H1 (cell line): ENCODE measurements at regions not wholly inside any gene's neighbourhood (a gene's known extent, or its start where the extent isn't known, plus 50 kb on each side); places are given as distances from the start of the nearest gene placed in this dataset.

Experiments
- CTCF ChIA-PET: fragments of 300-600 bp; sonication (Branson Sonifier 250); formaldehyde crosslinking; loops from one replicate; lab custom pipeline; 2021; ENCODE audit not compliant: partially characterized antibody; lab: Charles Lee
- POLR2A ChIA-PET: fragments of 300-600 bp; sonication (Branson Sonifier 250); formaldehyde crosslinking; loops from one replicate; lab custom pipeline; 2021; ENCODE audit warnings: inconsistent platforms; ENCODE audit not compliant: partially characterized antibody; lab: Charles Lee
- DNase-seq, 2 experiments: peaks; one replicate each; pipeline versions ENCODE4 v3.0.0 to v3.0.0-alpha.2; 2010 to 2022; ENCODE audit warnings: low spot score in 2 of 2, low read depth in 1 of 2, mixed read lengths in 1 of 2
- FAIRE-seq: peaks from 2 replicates; lab custom pipeline; 2011; peaks lifted over from hg19 to GRCh38; lab: Jason Lieb, UNC
- H2AFZ ChIP-seq: 2 replicates; pipeline ENCODE4 v1.8.1; 2012; ENCODE audit warnings: low read length, inconsistent platforms
- H2AK5ac ChIP-seq: 2 replicates; pipeline ENCODE4 v1.6.1; 2013; ENCODE audit warnings: low read depth, low read length
- H2BK120ac ChIP-seq: replicated peaks from 2 replicates; pipeline ENCODE3; 2013; ENCODE audit warnings: low read depth, low read length, inconsistent platforms
- H2BK12ac ChIP-seq: 2 replicates; pipeline ENCODE4 v1.6.1; 2013; ENCODE audit warnings: low read depth, low read length
- H2BK15ac ChIP-seq: 2 replicates; pipeline ENCODE4 v1.6.1; 2013; ENCODE audit warnings: low read length
- H2BK20ac ChIP-seq: 2 replicates; pipeline ENCODE4 v1.6.1; 2013; ENCODE audit warnings: low read length
- H2BK5ac ChIP-seq: 2 replicates; pipeline ENCODE4 v1.6.1; 2013; ENCODE audit warnings: low read depth, low read length
- H3K14ac ChIP-seq: 2 replicates; pipeline ENCODE4 v1.6.1; 2013; ENCODE audit warnings: inconsistent platforms; ENCODE audit not compliant: insufficient read length
- H3K18ac ChIP-seq: 2 replicates; pipeline ENCODE4 v1.6.1; 2013; ENCODE audit warnings: low read length; ENCODE audit errors: extremely low read depth
- H3K23ac ChIP-seq: 2 replicates; pipeline ENCODE4 v1.6.1; 2013; ENCODE audit warnings: inconsistent platforms; ENCODE audit not compliant: insufficient read length
- H3K23me2 ChIP-seq: 2 replicates; pipeline ENCODE4 v1.6.1; 2013; ENCODE audit warnings: low read depth, low read length
- H3K27ac ChIP-seq: 2 replicates; pipeline ENCODE4 v1.6.1; 2011; ENCODE audit warnings: low read depth, low read length, inconsistent platforms
- H3K27me3 ChIP-seq, 4 experiments: replicated peaks in 1 of 4; 1 replicate in 1 of 4; 2 replicates in 3 of 4; pipeline versions ENCODE4 v1.6.1 to v1.8.1; 2011 to 2013; ENCODE audit warnings: low read length in 3 of 4, mild to moderate bottlenecking in 3 of 4, inconsistent platforms in 2 of 4, mixed read lengths in 2 of 4, moderate library complexity in 1 of 4; ENCODE audit not compliant: control insufficient read depth in 3 of 4, insufficient read depth in 3 of 4; ENCODE audit errors: extremely low read depth in 1 of 4
- H3K36me3 ChIP-seq, 4 experiments: 2 replicates each; pipeline versions ENCODE4 v1.6.1 to v1.8.1; 2011 to 2013; ENCODE audit warnings: mild to moderate bottlenecking in 4 of 4, low read length in 3 of 4, moderate library complexity in 2 of 4, control low read depth in 1 of 4, inconsistent platforms in 1 of 4; ENCODE audit not compliant: insufficient read depth in 4 of 4, control insufficient read depth in 2 of 4
- H3K4ac ChIP-seq: replicated peaks from 2 replicates; pipeline ENCODE3; 2013; ENCODE audit warnings: low read length, low read depth, mixed read lengths, inconsistent platforms; ENCODE audit not compliant: insufficient read length
- H3K4me1 ChIP-seq, 4 experiments: replicated peaks in 1 of 4; 1 replicate in 1 of 4; 2 replicates in 3 of 4; pipeline versions ENCODE4 v1.6.1 to v1.8.1; 2011 to 2013; ENCODE audit warnings: low read length in 3 of 4, inconsistent platforms in 2 of 4, mixed read lengths in 1 of 4; ENCODE audit not compliant: insufficient read depth in 4 of 4, control insufficient read depth in 3 of 4
- H3K4me2 ChIP-seq, 2 experiments: 2 replicates each; pipeline versions ENCODE4 v1.6.1 to v1.8.1; 2011 to 2013; ENCODE audit warnings: low read depth in 2 of 2, low read length in 2 of 2, control low read depth in 1 of 2, inconsistent platforms in 1 of 2, mild to moderate bottlenecking in 1 of 2; ENCODE audit not compliant: insufficient read depth in 1 of 2
- H3K4me3 ChIP-seq, 4 experiments: fragments of 200-600, 300-600 bp in 1 of 4; sonication (generic), shearing (Covaris generic), sonication (Bioruptor Twin) in 1 of 4; 2 replicates each; pipeline versions ENCODE4 v1.5.1 to v1.8.1; 2011 to 2016; ENCODE audit warnings: low read length in 4 of 4, low read depth in 3 of 4, control low read depth in 2 of 4, inconsistent platforms in 2 of 4, mild to moderate bottlenecking in 2 of 4, mixed read lengths in 1 of 4, moderate library complexity in 1 of 4; ENCODE audit not compliant: insufficient read depth in 2 of 4; ENCODE audit errors: extremely low read depth in 1 of 4
- H3K56ac ChIP-seq: replicated peaks from 2 replicates; pipeline ENCODE3; 2013; ENCODE audit warnings: low read depth, mild to moderate bottlenecking, mixed read lengths, low read length, inconsistent platforms; ENCODE audit not compliant: insufficient read length
- H3K79me1 ChIP-seq: 2 replicates; pipeline ENCODE4 v1.6.1; 2013; ENCODE audit warnings: low read depth, low read length, control low read depth
- H3K79me2 ChIP-seq, 2 experiments: 2 replicates each; pipeline versions ENCODE4 v1.6.1 to v1.8.1; 2012 to 2013; ENCODE audit warnings: low read length in 2 of 2, mild to moderate bottlenecking in 2 of 2, inconsistent platforms in 1 of 2; ENCODE audit not compliant: insufficient read depth in 2 of 2, control insufficient read depth in 1 of 2
- H3K9ac ChIP-seq, 4 experiments: replicated peaks in 1 of 4; 1 replicate in 1 of 4; 2 replicates in 3 of 4; pipeline versions ENCODE4 v1.6.1 to v1.8.1; 2011 to 2013; ENCODE audit warnings: low read depth in 3 of 4, low read length in 3 of 4, control low read depth in 2 of 4, mild to moderate bottlenecking in 2 of 4, moderate library complexity in 2 of 4, inconsistent platforms in 1 of 4; ENCODE audit errors: extremely low read depth in 1 of 4
- H3K9me3 ChIP-seq, 2 experiments: 2 replicates each; pipeline versions ENCODE4 v1.6.1 to v1.8.1; 2012 to 2013; ENCODE audit warnings: mild to moderate bottlenecking in 2 of 2, moderate library complexity in 2 of 2, control low read depth in 1 of 2, inconsistent platforms in 1 of 2, low read depth in 1 of 2, low read length in 1 of 2, mixed read lengths in 1 of 2; ENCODE audit not compliant: insufficient read depth in 2 of 2
- H4K20me1 ChIP-seq, 2 experiments: replicated peaks in 1 of 2; 2 replicates each; pipeline versions ENCODE3 to v1.8.1; 2011 to 2013; ENCODE audit warnings: inconsistent platforms in 2 of 2, low read length in 2 of 2, mild to moderate bottlenecking in 1 of 2; ENCODE audit not compliant: insufficient read depth in 2 of 2, control insufficient read depth in 1 of 2
- H4K5ac ChIP-seq: 2 replicates; pipeline ENCODE4 v1.6.1; 2013; ENCODE audit warnings: low read length, low read depth, mixed read lengths, inconsistent platforms; ENCODE audit not compliant: insufficient read length
- H4K8ac ChIP-seq: 2 replicates; pipeline ENCODE4 v1.8.0; 2013; ENCODE audit warnings: mild to moderate bottlenecking, moderate library complexity, low read length, inconsistent platforms; ENCODE audit not compliant: insufficient read depth; ENCODE audit errors: extremely low read depth
- H4K91ac ChIP-seq: replicated peaks from 2 replicates; pipeline ENCODE3; 2013; ENCODE audit warnings: low read length, mixed read lengths, inconsistent platforms; ENCODE audit not compliant: insufficient read length
- CBX5 ChIP-seq: fragments of 300-800, 300-1000 bp; sonication (generic); IDR thresholded peaks from 2 replicates; pipeline ENCODE4 v1.7.1; 2016; ENCODE audit warnings: antibody characterized with exemption, low read length, low read depth
- SP2 ChIP-seq: IDR thresholded peaks from 2 replicates; pipeline ENCODE4 v1.6.1; 2012; ENCODE audit warnings: mild to moderate bottlenecking, low read length, inconsistent platforms
- WGBS, 2 experiments: shearing (Covaris generic) in 1 of 2; methylation state at CpG; one replicate each; pipeline versions ENCODE4 v1.1.6 to v1.1.7; 2013 to 2015; ENCODE audit warnings: low lambda C conversion rate in 2 of 2, mixed read lengths in 2 of 2, inconsistent platforms in 1 of 2, low coverage in 1 of 2, missing lambda C conversion rate in 1 of 2; ENCODE audit not compliant: insufficient replicate concordance in 2 of 2, insufficient coverage in 1 of 2, insufficient read length in 1 of 2; ENCODE audit errors: extremely low coverage in 1 of 2, missing lambda C conversion rate in 1 of 2; 5-methylcytosine and 5-hydroxymethylcytosine counted together

DNA sequence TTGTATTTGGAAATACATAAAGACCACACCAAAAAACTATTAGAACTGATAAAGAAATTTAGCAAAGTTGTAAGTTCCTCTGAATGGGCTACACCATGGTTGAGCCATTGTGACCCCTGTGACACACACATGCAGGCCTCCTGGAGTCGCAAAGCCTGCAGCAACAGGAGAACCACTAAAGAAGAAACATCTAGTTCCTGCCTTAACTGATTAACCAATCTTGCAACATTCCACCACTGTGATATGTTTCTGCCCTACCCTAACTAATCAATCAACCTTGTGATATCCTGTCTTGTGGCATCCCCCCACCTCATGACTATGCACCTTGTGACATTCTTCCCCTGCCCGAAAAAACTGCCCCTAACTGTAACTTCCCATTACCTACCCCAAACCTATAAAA is 401.8 kb downstream of the PRDM5 start:
- 91% methylated on average over 2 of the region's 2 CpGs; no CpG with 5 or more reads in 1 of the 2 experiments for WGBS, 2 experiments
- H2BK12ac ChIP-seq = no peak overlapping the region
- H4K20me1 ChIP-seq = no peaks in the 10 kb centered on the region

More for the DNA sequence above, 401.8 kb downstream of the PRDM5 start:
- H3K36me3 ChIP-seq = no peaks in the 10 kb centered on the region
- H3K9me3 ChIP-seq = no peaks in the 10 kb centered on the region
- ChIA-PET POLR2A (no interaction called here), CTCF (no interaction called here)
- no peak overlapping the region for H3K27ac ChIP-seq
- H4K5ac ChIP-seq = no peak overlapping the region
- peaks cover 2% of the 10 kb centered on the region; the same call in 1 of the 2 replicates for H3K23me2 ChIP-seq
- H3K4me3 ChIP-seq = no peak overlapping the region
- no peak overlapping the region for H2AK5ac ChIP-seq
- peak overlapping the region; percentile 0; the same call in 1 of the 2 replicates for H2AFZ ChIP-seq
- H4K8ac ChIP-seq = no peak overlapping the region
- no peak overlapping the region; the same call in 1 of the 2 replicates for H2BK20ac ChIP-seq
- H3K56ac ChIP-seq = no peak overlapping the region
- H3K23ac ChIP-seq = no peak overlapping the region
- no peak overlapping the region for H3K18ac ChIP-seq
- DNase-seq (no peak), FAIRE-seq (no peak)
- no peak overlapping the region for H4K91ac ChIP-seq
- no peaks in the 10 kb centered on the region for H3K79me2 ChIP-seq
- H3K14ac ChIP-seq = no peak overlapping the region
- no peak overlapping the region for H2BK5ac ChIP-seq
- no peak overlapping the region for H3K4ac ChIP-seq
- no peak overlapping the region for H2BK15ac ChIP-seq
- no peak for TF ChIP-seq SP2
- TF ChIP-seq CBX5 = no peak
- H3K9ac ChIP-seq = no peak overlapping the region
- H3K27me3 ChIP-seq = no peaks in the 10 kb centered on the region
- peaks cover 0 to 11% (median 2%) of the 10 kb centered on the region in 4 experiments; a peak in 2 of 7 replicates for H3K4me1 ChIP-seq
- no peak overlapping the region for H3K4me2 ChIP-seq
- H3K79me1 ChIP-seq = no peaks in the 10 kb centered on the region
- no peak overlapping the region for H2BK120ac ChIP-seq
